ENCODE measurements at regions not wholly inside any gene's neighbourhood (a gene's known extent, or its start where the extent isn't known, plus 50 kb on each side); places are given as distances from the start of the nearest gene placed in this dataset.

- H3K9me3 ChIP-seq: no peaks in the 10 kb centered on the region
- DNase-seq (no peak), ATAC-seq (no peak)
- H3K36me3 ChIP-seq: no peaks in the 10 kb centered on the region
- WGBS (ENCODE audit: insufficient coverage, low coverage, low lambda C conversion rate, missing lambda C conversion rate): 28% methylated on average over 3 of the region's 3 CpGs
- H3K4me1 ChIP-seq: no peaks in the 10 kb centered on the region
- H3K27me3 ChIP-seq: no peaks in the 10 kb centered on the region
- H3K4me3 ChIP-seq: no peak overlapping the region
- intact Hi-C loops (cut with DNase I): no loop called here
- no peak overlapping the region for H3K27ac ChIP-seq
- no peak for TF ChIP-seq POLR2A (IDR thresholded peaks at IDR 0.05)
These were observed 341.1 kb upstream of the SEMA3A start for GRCh38 chr7:84535580-84536270.

GRCh38 chr7:84533182-84533581 is 338.6 kb upstream of the SEMA3A start:
- DNase-seq (no peak), ATAC-seq (no peak)
- H3K9me3 ChIP-seq: no peaks in the 10 kb centered on the region
- intact Hi-C loops (cut with DNase I): no loop called here
- H3K27ac ChIP-seq: no peak overlapping the region
- TF ChIP-seq POLR2A (IDR thresholded peaks at IDR 0.05): no peak
- TF ChIP-seq CTCF (IDR thresholded peaks at IDR 0.05): no peak
- H3K36me3 ChIP-seq: no peaks in the 10 kb centered on the region
- H3K4me1 ChIP-seq: no peaks in the 10 kb centered on the region
- H3K4me3 ChIP-seq: no peak overlapping the region
- no peaks in the 10 kb centered on the region for H3K27me3 ChIP-seq

- no peak for TF ChIP-seq POLR2A (IDR thresholded peaks at IDR 0.05)
- no peak for TF ChIP-seq CTCF (IDR thresholded peaks at IDR 0.05)
- no peak for ATAC-seq
- H3K27me3 ChIP-seq: no peaks in the 10 kb centered on the region
- H3K4me1 ChIP-seq: no peaks in the 10 kb centered on the region
- no peaks in the 10 kb centered on the region for H3K9me3 ChIP-seq
- no peak overlapping the region for H3K27ac ChIP-seq
- no peaks in the 10 kb centered on the region for H3K36me3 ChIP-seq
- no peak for DNase-seq
- no peak overlapping the region for H3K4me3 ChIP-seq
- intact Hi-C loops (cut with DNase I): no loop called here
These were observed 337.6 kb upstream of the SEMA3A start for GRCh38 chr7:84532196-84532595.

- ATAC-seq (no peak), DNase-seq (no peak)
- no peak for TF ChIP-seq CTCF (IDR thresholded peaks at IDR 0.05)
- no peak for TF ChIP-seq POLR2A (IDR thresholded peaks at IDR 0.05)
- 37% methylated on average over 3 of the region's 3 CpGs for WGBS (ENCODE audit: insufficient coverage, low coverage, low lambda C conversion rate, missing lambda C conversion rate)
- Histone ChIP-seq H3K4me1 (no peaks in the 10 kb centered on the region), H3K9me3 (no peaks in the 10 kb centered on the region), H3K4me3 (no peak overlapping the region), H3K36me3 (no peaks in the 10 kb centered on the region), H3K27me3 (no peaks in the 10 kb centered on the region), H3K27ac (no peak overlapping the region)
- intact Hi-C loops (cut with DNase I): no loop called here
These were observed 335.1 kb upstream of the SEMA3A start for GRCh38 chr7:84529480-84530205.

GRCh38 chr7:84528756-84529479 is 334.3 kb upstream of the SEMA3A start:
- ATAC-seq (no peak), DNase-seq (no peak)
- H3K9me3 ChIP-seq: no peaks in the 10 kb centered on the region
- TF ChIP-seq CTCF (IDR thresholded peaks at IDR 0.05): no peak
- TF ChIP-seq POLR2A (IDR thresholded peaks at IDR 0.05): no peak
- no peaks in the 10 kb centered on the region for H3K4me1 ChIP-seq
- intact Hi-C loops (cut with DNase I): no loop called here
- H3K36me3 ChIP-seq: no peaks in the 10 kb centered on the region
- no peak overlapping the region for H3K4me3 ChIP-seq
- H3K27ac ChIP-seq: no peak overlapping the region
- no peaks in the 10 kb centered on the region for H3K27me3 ChIP-seq

Data from right lobe of liver (tissue), 6 donors.